Frontal cortex (tissue), 3 donors: ENCODE measurements at regions not wholly inside any gene's neighbourhood (a gene's known extent, or its start where the extent isn't known, plus 50 kb on each side); places are given as distances from the start of the nearest gene placed in this dataset.

Source experiments
- DNase-seq, 2 donors: peaks; one replicate each; pipeline ENCODE4 v3.0.0; 2012; ENCODE audit warnings: low spot score in 2 of 2
- FAIRE-seq: peaks from 2 replicates; lab custom pipeline; 2012; peaks lifted over from hg19 to GRCh38; lab: Jason Lieb, UNC
- donor health status: control.
- donor health status: control.
- donor health status: control.

DNA sequence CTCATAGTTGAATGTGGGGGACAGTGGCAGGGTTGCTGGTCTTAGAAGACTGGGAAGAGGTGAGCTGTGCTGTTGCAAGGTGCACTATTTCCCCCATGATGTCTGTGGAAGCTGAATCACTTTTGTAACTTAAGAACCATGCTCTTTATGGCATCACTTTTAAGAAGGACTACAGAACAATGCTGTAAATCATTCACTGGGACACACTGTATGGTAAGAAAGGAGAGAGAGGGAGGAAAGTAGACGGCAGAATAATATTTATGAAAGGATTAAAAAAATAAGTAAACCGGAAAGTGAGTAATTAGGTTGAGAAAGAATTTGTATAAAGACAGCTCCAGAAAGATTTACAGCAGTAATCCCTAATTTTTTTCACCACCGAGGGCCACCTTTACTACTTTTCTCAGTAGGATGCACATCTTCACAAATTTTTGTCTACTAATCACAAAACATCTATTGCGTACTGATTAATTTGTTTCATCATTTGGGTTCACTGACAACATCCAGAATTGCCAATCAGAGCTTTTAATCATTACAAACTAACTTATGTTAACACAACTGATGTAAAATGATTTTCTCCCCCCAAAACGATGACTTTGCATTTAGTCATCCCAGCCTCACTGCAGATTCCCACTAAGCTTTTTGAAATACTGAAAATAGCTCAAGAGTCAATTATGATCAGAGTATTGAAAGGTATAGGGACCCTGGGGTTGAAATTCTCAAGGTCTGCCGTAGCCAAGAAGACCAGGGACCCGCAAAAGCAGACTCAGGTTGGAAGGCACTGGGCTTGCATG lies 560.7 kb upstream of the NOX3 start:
- FAIRE-seq (no peak), DNase-seq (no peak)

DNA sequence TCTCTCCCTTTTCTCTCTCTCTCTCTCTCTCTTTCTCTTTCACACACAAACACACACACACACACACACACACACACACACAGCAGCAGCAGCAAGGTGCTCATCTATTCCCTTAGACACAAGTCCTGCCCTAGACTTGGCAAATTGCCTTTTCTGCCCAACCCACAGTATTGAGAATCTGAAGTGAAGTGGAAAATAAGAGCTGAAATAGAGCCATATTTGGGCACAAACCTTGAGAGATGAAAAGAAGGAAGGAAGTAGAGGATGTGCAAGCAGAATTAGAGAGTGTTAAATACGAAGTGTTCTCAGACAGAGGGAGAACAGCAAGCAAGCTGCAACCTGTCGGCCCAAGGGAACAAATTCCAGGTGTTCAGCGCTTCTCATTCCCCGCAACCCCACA lies 557.5 kb upstream of the NOX3 start:
- DNase-seq (no peak), FAIRE-seq (no peak)

DNA sequence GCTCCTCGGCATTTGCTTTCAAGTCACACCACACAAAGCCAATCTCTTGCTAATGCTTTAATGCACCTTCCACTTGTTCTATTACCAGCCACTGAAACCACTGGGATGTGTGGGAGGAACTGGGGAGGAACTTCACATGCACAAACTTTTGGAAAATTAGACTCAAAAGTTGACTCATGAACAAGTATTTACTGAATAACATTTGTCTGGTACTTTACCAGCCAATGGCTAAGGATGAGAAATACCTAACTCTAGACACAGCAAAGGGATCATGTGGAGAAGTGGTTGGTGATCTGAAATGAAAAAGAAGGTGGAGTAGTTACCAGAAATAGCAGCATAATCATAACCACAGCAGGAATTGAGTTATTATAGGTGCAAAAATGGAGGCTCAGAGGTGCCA lies 554.0 kb upstream of the NOX3 start:
- FAIRE-seq = no peak
- no peak for DNase-seq

DNA sequence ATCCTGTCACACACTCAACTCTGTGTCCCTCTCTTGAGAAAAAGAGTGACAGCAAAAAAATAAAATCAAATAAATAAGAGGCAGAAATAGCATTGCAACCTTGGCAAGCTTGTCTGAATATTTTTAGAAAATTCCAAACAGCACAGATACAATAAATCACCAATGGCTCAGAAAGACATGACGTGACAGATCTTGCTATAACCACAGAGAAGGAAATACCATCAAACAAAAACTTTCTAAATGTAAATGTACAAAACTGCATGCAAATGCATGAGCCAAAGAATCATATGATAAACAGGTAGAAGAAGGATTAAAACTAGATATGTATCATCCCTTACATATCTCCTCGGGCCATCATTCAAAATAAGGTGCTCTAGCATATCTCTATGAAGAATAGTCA lies 549.2 kb upstream of the NOX3 start:
- FAIRE-seq (no peak), DNase-seq (no peak)

DNA sequence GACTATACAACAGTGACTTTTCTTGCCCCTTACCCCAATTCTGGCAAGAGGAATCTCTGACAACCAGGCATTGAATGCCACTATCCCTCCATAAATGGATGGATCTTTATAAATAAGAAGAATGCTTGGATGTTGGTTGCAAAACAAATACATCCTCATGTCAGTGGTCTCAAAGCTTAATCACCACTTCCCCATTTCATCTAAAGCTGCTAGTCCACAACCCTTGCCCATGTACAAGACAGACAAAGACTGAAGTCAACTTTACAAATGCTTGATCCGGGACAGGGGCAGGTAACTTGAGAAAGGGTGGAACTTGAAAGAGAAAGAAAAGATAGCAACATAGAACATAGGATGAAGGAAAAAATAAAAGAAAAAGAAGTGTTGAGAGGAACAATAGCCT lies 540.5 kb upstream of the NOX3 start:
- DNase-seq (no peak), FAIRE-seq (no peak)

DNA sequence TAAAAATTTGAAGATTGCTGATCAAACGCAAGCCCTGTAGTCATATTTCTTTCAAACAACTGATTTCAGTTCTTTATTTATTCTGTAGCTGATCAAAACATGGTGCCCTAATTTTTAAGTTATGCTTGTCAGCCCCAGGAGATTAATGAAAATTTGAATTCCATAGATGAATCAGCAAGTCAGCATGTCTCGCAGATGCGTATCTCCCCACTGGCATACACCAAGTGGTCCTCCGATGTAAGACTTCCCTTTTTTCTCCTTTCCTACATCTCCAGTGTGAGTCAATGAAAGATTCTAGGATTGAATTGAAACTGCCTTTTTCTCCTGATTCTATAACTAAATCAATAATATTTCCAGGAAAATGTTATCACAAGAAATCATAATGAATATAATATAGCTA lies 539.6 kb upstream of the NOX3 start:
- DNase-seq (no peak), FAIRE-seq (no peak)

DNA sequence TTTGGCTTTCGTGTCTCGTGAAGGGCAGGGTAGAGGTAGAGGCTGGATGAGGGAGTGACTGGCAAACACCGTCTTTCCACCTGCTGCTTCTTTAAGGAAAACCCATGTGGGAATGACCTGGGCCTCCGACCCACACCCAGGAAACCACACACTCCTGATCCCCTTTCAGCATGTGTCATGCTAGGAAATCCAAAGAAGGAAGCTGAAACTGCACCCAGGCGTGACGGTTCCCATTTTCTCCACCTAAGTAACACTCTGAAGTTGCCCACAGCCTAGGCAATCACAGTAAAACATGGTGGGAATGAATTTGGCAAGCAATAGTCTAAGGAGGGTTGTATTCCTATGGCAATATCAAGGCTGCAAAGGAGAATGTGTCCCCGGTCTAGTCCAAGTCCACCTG lies 538.4 kb upstream of the NOX3 start:
- no peak for DNase-seq
- no peak for FAIRE-seq

DNA sequence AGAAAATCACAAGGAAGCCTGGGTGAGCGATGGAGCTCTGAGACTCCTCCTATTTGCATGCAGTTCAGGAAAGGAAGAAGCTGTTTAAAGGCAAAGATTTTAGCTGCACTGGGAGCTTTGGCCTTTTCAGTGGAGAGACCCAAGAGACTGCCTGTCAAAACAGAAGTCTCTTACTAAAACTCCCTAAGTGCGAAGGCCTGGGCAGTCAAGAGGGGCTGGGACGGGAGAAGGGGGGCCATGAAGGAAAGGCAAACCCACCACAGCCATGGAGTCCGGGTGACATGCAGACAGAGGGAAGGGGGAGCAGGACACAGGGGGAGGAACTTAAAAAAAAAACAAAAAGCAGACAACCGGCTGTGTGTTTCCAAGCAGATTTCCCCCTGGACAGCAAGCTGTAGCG lies 537.6 kb upstream of the NOX3 start:
- FAIRE-seq (no peak), DNase-seq (no peak)

DNA sequence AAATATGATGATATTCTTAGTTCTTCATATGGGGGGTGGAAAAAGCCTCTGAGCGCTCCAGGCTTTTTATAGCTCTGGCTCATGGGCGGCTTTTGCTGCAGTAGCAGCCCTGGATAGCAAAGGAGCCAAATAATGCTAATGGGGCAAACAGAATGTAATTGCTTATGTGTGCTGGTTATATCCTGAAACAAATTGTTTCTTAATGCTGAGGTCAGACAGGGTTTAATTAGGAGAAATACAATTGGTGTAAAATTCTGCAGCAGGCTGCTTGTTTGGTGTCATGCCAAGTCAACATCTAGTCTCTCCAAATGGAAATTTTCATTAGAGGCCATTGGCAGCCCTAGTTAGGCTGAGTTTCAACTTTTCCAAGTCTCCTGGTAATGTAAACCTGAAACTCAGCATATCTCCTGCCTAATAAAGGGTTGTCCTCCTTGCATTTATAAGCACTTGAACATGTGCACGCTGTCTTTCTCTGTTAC lies 530.1 kb upstream of the NOX3 start:
- DNase-seq (peak in 1 of 2 donors; percentile 12), FAIRE-seq (no peak)

DNA sequence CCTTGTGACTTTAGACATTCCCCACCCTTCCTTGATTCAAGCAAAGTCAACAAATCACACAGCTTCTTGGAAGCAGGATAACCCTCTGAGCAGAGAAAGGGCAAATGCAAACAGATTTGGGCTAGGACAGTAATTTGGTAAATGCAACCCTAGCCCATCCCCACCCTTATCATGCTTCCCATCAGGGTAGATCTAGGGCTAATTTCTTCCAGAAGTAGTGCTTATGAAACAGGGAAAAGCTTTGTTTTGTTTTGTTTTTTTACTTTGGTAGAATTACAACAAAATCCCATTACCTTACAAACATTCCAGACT lies 525.1 kb upstream of the NOX3 start:
- FAIRE-seq (no peak), DNase-seq (no peak)

DNA sequence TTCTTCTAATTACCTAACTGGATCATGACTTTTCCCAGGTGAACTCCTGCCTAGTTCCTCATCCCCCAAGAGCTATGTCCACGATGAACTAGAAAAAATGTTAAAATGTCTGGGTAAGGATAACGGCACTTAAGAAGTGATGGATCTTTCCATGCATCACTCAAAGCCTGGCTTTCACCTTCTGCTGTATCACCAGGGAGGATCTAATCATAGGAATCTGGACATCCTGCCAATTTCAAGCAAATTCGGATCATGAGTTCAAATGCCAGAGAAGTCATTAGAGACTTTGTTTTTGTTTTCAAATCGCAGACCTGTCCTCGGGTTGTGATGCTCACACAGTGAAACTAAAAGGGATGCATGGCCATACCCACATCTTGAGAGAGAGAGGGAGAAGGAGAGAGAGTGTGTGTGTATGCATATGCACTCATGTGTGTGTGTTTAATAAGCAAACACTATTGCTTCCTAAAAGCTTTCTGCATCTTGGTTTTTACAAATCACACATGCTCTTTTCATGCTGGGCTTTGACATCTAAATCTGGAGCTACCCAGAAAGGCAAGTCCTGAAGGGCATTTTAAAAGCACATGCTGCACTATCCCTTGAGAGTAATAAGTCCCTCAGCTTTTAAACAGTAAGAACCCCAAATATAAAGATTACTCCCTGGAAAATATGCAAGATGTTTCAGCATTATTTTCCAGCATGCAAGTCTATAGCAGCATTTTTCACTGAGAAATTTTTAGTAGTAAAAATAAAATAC lies 524.6 kb upstream of the NOX3 start:
- no peak for FAIRE-seq
- no peak for DNase-seq

DNA sequence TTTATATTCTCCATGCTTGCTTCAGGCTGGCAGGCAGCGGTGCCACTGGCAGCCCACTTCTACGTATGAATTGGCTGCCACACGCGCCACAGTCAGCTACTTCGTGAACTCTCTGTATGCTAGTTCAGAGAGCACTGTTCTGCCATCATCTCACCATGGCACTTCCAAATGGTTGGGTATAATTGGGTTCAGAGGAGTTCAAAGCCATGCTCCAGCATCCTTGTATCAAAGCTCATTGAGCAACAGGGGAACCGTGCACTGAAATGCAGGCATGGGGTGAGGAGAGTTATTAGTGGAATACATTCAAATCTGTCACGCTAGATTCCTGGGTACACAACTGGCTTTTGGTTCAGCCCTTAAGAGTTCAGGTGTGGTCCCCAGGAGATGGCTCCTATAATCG lies 519.9 kb upstream of the NOX3 start:
- DNase-seq = no peak
- no peak for FAIRE-seq

DNA sequence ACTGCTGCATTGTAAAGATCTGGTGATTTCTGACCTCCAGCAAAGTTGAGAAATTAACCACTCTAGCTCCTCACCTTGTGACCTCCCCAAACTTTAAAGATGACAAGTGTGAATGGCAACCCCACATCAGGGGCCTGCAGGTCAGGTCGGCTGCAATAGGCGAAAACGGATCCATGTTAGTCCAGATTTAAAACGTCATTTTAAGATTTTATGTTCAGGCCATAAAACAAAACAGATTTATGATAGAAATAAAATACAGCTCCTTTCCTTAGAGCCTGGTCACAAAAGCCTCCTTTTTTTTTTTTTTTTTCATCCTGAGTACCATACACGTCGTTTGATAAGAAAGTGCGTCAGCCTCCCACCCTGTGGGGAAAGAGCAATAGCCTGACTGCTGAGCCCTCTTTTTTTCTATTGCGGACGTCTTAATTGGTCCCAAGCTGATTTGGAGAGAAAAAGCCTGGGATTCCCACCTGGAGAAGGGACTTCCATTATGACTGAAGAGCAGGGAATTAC lies 519.2 kb upstream of the NOX3 start:
- no peak for DNase-seq
- no peak for FAIRE-seq

DNA sequence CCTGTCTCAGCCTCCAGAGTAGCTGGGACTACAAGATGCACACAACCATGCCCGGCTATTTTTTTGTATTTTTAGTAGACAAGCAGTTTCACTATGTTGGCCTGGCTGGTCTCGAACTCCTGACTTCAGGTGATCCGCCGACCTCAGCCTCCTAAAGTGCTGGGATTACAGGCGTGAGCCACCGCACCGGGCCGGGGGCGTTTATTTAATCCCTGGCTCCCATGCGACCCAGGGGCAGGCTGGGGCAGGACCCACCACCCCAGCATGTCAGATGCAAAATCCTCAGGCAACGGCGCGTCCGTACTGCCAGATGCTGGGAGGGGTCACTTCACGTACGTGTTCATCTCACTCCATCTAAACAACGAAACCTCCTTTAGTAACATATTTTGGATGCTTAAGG lies 518.7 kb upstream of the NOX3 start:
- DNase-seq (no peak), FAIRE-seq (no peak)

DNA sequence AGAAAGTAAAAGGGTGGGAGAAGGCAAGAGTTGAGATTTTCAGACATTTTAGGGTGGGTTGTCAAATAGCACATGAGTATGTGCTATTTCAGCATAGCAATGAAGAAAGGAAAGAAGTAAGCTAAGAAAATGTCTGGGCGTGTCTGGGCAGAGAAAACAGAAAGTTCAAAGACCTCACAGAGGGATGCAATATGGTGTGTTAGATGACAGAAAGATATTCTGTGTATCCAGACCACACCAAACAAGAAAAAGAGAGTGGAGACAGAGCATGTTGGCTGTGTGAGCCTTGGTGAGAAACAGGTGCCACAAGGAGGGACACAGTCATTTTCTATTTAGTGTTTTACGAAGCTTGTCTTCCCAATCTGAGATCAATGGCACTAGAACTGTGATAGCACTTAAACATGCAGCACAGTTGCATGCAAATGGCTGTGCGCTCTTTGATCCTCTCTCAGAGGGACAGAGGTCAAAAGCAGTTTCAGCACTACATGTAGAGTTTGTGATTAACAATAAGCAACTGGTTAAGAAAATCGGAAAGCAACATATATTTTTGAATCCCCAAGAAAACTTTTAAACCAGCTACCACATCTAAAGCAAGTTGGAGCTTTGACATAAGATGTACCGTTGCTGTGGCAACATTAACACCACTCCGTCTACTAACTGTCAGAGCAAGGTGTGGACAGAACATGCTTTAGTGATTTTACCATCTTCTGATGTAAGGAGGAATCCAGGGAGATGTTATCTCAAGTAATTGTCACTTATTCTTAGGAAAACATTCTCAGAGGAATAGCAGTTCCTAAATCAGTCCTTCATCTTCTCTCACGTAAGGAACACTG lies 515.5 kb upstream of the NOX3 start:
- peak in 1 of 2 donors; percentile 6 for DNase-seq
- no peak for FAIRE-seq

DNA sequence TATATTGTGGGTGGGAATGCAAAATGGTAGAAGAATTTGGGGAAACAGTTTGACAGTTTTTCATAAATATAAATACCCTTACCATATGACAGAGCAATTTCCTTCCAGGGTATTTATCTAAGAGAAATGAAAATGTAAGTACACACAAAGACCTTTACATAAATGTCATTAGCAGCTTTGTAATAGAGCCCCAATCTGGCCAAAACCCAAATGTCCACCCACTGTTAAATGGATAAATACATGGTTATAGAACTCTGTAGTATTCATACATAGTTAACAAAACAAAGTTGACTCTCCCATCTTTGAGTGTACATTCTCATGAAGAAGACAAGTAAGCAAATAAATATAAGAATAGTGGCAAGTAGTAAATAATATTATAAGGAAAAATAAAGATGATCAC lies 514.8 kb upstream of the NOX3 start:
- DNase-seq (no peak), FAIRE-seq (no peak)

DNA sequence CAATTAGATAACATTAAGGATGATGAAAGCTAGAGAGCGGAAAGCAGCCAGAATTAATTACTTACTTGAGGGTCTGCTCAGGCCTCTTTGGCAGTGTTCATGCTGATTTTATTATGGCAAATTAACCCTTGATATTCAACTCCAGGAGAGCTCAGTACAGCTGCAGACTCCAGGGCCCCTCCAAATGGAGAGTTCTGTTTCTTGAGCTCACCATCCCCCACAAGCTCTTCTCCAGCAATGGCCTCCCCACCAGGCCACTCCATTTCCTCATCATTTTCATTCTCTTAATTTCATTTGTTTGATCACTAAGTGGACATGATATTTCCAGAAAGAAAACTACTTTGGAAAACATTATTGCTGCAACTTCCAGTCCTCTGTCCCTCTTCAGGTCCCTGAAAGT lies 513.3 kb upstream of the NOX3 start:
- FAIRE-seq (no peak), DNase-seq (no peak)

DNA sequence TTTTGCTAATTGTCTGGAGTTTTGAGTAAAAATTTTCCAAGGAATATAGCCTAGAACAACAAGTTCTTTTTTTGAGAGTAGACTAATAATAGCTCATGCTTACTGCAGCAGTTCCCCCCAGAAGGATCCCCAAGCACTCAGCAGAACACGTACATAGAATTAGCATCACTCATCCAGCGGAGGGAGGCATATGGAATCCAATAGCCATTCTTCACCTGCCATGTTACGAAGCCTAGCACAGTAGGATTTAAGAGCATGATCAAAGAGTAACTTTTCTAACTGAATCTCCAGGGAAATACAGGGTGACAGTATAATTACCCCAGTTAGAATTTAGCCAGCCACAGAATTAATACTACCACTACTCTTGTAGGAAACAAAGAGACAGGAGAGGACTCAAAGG lies 511.7 kb upstream of the NOX3 start:
- no peak for FAIRE-seq
- DNase-seq = no peak

DNA sequence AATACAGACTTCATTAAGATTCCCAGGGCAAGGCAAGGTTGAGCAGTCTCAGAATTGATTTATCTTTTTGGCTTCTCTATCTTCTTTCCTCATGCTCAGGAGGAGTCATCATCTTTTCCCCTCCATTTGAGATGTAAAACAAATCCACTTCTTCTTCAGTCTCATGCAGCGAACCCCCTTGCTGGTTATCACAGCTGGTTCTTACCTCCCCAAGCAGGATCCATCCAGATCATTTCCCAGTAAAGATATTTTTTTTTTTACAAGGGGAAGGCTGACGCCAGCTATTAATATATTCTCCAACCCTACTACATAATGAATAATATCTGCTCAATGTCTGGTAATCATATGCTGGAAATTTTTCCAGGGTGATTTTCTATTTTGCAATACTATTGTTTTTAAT lies 508.9 kb upstream of the NOX3 start:
- DNase-seq (no peak), FAIRE-seq (no peak)

DNA sequence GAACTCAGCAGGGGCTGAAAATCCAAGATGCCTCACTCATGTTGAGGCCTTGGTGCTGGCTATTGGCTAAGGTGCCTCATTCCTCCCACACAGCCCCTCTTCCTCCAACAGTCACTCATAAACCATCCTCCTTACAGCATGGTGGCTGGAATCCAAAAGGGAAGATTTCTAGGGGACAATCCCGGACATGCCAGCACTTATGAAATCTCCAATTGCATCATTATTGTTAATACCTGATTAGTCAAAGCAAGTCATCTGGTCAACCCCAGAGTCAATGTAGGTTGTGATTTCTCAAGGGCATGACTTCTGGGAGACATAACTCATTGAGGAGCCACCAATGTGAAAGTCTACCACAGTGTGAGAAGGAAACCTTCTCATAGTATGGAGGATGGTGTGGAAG lies 506.6 kb upstream of the NOX3 start:
- DNase-seq = no peak
- no peak for FAIRE-seq
